ENCODE measurements at regions not wholly inside any gene's neighbourhood (a gene's known extent, or its start where the extent isn't known, plus 50 kb on each side); places are given as distances from the start of the nearest gene placed in this dataset.

DNA sequence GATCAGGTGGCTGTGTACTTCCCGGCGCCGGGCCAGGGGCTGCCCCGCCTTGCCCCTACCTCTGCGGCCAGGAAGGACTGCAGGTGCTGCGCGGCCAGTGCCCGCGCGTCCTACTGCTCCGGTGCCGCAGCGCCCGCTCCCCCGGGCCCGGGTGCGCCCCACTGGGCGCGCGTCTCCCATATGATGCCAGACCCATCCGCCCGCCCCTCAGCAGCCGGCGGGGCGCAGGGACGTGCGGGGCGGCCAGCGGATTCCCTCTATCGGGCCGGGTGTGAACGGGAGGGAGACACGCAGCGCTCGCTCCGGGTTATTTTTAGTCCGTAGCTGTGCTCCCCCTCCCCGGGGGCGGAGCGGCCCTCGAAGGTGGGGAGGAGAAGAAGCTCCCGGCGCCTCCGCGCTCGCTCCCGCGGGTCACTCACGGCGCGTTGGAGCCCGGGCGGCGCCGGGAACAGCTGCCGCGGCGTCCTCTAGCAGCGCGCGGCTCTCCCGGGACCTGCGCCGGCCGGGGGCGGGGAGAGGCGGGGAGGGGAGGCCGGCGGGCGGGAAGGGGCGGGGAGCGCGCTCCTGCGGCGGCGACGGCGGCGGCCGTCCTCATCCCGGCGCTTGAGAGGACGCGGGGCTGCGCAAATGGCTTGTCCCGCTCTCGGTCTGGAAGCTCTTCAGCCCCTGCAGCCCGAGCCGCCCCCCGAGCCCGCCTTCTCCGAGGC is 103.6 kb downstream of the UCHL1 start:
- DNase-seq: peak; percentile 33

DNA sequence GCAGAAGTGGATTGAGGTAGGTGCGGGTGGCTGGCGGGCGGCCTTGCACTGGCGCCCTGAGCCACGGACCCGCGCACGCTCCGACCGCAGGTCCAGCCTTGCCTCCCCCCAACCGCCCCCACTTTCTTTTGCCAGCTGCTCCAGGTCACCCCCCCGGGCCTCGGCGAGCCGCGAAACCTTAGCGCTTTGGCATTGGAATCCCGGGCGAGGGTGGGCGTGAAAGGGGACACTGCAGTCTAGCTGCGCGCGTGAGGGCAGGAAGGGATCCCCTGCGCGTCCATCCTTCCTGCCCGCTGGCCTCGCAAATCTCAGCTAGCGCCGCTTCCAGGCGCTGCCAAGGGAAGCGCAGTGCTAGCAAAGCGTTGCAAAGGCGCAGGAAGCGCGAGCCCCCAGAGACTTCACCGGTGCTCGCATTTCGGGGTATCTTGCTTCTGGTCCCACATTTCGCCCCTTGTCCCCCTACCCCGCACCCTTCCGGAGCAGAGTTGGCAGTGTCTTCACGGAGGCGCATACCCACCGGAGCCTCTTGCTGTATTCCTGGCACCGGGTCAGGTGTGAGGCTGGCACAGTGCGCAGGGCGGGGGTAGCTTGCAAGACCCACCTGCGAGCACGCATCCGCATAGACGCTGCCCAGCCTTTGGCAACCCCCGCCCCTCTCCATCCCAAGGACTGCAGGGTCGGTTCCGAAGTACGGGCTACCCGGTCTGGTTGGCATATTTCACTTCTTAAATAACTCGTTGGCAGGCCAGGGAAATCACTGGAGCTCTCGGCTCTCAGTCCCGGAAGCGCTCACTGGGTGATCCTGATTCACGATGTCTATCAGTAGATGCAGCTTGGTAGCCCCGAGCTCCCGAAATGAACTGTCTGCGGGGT is 104.4 kb downstream of the UCHL1 start:
- no peak for DNase-seq

DNA sequence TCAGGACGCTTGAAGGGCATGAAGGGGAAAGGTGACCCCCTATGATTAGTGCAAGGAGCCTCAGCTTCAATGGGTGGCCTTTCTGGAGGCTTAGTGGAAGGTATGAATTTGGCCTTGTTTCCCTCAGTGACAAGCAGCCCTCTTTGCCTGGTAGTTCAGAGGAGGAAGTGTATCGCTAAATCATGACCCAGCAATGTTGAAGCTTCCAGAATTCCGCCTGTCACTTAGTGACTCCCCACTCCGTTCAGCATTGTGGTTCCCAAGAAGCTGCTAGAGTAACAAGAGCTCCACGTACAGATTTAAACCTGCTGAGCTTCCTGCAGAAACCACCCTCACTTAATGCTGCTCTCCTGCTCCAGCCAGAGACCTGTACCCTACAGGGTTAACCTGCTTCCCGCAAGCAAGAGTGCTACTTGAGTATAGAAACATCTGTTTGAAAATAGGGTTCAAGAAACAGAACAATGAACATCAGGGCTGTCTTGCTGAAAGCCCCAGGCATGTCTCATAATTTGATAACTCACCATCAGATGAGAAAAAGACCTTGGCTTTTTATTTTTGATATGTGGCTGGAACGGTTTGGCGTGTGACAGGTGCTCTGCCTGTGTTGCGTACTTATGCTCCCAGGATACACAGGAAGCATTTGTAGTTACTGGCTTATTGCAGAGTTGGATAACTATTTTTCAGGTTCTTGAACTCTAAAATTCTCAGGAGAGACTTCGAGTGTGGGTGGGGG is 105.2 kb downstream of the UCHL1 start:
- no peak for DNase-seq

DNA sequence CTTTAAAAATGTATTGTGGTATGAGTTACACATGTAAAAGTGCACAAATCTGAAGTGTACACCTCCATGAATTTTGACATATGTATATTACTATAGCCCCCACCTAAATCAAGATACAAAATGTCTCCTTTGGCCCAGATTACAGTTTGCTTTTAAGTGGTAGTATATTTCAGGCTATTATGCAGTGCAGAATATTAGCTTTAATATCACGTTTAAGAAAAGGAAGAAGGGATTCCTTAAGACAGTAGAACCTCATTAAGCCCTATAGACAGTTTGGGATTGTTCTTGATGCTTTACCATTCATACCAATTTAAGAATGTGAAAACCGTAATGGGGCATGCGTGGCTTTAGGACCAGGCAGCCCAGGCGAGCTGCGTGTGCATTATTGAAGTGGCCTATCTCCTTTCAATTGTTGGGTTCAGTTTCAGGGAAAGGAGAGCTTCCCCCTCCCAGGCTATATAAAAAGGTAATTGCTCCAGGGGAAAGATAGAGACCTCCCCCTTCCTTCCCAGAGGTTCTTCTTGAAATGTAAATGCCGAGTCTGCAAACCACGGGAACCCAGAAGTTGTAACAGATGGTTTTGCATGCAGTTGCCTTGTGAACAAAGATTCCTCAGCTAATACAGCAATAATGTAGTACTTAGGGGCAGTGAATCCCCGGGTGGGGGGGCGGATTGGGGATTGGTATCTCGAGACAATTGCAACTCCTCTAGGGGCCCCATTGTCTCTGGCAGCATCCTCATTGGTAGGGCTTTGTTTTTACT is 106.1 kb downstream of the UCHL1 start:
- no peak for DNase-seq

DNA sequence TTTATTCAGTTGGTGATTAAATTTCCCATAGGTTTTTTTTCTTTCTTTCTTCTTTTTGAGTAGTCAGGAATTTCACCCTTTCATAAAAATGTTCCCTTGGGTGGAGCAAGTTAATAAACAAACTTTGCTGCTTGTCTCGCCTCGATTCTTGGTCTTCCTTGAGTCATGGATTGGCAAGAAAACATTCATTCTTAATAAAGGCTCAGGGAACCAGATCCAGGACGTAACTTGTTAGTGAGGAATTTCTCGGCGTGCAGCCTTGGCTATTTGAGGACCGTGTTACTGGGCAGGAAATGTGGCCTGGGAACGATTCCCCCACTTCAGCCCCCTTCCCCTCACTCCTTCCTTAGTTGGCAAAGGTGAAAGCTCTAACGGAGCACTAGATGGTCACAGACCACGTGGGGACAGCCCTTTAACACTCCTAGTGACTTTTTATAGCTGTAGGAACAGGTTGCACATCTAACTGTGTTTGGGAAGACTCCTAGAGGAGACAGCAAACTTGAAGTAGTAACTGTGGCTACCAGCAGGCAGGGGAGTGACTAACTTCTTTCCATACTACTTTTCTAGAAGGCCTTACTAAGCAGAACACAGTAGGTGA is 106.8 kb downstream of the UCHL1 start:
- DNase-seq: peak; percentile 52

DNA sequence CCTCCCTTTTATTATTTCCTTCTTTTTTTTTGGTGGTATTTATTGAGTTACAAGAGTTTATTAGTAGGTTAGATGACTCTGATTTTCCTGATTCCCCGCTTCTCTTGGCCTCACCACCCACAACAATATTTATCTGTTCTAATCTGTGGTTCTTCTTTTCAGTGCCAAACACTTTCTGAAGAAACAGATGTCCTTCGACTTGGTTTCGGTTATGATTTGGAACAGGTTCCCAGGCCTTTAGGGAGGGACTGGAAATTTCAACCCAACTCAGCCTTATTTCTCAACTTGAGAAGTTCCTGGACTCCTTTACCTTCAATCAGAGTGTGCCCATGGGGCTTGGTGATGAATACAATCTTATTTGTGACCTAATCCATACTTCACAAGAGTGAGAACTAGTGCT is 108.1 kb downstream of the UCHL1 start:
- DNase-seq: no peak

DNA sequence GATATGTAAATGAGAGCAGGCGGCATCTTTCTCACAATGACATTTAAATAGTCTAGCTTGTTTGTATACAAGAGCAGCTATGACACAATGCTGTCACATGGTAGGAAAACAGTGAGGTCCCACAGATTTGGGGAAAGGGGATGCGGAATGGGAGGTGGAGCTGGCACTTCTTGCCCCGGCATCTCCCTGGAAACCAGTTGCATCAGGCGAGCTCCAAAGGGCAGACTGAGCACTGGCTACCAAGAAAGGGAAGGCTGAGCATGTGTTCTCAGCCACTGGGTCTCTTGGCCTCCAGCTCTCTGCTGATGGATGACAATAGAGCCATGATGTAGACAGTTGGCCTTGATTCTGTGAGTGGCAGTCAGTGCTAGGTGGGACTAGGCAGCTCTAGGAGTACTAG is 109.0 kb downstream of the UCHL1 start:
- no peak for DNase-seq

DNA sequence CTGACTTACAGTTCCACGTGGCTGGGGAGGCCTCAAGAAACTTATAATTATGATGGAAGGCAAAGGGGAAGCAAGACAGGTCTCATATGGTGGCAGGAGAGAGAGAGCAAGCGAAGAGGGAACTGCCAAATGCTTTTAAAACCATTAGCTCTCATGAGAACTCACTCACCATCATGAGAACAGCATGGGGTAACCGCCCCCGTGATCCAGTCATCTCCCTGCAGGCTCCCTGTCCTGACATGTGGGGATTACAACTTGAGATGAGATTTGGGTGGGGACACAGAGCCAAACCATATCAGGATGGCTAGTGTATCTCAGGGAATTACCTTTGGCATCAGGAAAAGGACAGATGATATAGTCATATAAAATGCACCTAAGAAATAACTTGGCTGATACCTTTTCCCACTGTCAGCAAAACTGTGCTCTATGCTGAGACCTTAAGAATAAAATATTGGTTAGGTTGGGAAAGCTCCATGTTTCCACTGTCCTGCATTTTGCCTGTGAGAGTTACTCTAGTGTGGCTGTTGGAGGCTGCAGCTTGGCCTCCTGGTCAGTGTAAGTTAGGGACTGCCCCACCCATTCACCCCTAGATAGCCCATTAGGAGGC is 110.3 kb downstream of the UCHL1 start:
- no peak for DNase-seq

DNA sequence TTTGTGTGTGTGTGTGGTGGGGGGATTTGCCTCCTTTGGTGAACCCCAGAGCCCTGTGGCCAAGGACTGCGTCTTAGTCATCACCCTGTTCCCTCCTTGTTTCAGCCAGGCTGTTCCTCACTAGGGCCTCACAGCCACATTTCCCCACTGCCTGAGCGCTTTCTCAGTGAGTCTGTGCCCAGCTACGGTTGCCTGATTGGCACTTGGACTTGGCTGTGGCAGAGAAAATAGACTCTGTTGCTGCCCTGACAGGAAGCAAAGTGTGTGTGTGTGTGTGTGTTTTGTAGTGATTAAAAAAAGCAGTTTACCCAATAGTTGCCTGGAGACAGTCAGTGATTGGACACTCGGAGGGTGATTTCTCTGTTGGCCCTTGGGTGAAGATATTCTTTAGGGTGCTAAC is 113.0 kb downstream of the UCHL1 start:
- DNase-seq: no peak

DNA sequence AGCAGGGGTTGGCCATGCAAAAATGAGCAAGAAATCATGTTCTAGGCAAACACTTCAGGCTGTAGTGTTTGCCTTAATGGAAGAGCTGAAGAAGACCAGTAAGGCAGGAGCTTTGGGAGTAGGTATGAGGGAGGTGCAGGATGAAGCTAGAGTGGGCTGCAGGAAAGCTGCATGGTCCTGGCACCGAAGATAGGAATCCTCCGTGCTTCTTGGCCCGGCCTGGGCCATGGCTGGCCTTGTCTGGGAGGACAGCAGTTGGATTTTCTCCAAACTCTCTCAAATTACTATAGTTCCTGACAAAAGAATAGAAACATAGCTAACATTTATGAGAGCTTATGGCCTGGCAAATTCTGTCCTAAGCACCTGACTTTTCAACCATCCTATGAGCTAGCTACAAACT is 116.5 kb downstream of the UCHL1 start:
- DNase-seq: no peak

DNA sequence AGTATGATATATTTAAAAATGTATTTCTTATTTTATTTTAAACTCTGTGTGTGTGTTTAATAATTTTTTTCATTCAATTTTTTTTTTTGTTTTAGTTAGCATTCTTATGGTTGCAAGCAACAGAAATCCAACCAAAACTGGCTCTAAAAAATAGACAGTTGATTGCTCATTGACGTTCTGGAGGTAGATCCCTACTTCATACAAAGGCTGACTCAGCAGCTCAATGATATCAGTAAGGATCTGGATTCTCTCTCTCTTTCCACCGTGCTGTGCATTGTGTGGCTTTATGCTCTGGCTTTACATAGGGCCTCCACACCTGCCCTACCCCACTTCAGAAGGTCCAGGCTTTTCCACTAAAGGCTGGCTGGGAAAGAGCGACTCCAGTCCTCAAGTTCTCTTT is 117.8 kb downstream of the UCHL1 start:
- no peak for DNase-seq

DNA sequence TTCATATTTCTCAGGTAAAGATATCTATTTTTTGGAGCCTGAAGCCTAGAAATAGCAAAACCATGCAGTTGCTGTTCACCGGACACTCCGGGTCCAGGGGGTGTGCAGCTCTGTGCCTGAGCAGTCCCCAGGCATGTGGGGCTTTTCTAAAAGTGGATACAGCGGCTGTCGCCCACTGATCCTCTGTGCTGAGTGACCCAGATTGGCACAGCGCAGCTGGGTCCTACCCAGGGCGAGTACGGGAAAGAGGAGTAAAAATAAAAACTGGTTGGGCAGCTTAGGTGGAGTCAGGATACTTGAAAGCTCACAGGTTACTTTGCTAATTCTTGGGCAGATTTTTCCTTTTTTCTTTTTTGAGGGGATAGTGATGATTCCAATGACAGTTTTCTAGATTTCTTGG is 118.8 kb downstream of the UCHL1 start:
- no peak for DNase-seq

DNA sequence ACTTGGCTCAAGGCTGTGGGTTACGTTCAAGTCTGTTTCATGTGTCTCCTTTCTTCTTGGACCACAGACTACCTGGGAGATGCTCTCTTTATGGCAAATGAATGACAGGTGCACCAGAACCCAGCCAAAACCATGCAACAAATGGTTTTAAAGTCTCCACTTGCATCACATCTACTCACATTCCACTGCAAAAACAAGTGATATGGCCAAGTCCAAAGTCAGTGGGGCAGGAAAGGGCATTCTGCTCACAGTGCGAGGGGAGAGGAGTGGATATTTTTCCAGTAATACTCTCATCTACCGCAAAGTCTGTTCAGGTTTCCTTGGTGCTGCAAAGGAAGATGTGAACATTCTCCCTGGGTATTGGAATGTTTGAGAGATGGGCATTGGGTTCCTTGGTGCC is 120.5 kb downstream of the UCHL1 start:
- DNase-seq: no peak

DNA sequence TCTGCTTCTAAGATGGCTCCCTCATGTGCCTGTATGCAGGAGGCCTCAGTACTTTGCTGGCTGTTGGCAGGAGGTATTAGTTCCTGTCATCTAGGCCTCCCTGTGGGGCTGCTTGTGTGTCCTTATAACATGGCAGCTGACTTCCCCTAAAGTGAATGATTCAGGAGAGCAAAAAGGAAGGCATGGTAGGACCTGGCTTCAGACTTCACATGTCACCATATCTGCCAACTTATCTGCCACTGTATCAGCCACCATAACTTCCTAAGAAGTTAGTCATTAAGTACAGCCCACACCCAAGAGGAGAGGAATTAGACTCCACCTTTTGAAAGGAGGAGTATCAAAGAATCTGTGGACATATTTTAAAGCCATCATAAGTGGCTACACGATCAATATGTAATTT is 122.5 kb downstream of the UCHL1 start:
- no peak for DNase-seq

DNA sequence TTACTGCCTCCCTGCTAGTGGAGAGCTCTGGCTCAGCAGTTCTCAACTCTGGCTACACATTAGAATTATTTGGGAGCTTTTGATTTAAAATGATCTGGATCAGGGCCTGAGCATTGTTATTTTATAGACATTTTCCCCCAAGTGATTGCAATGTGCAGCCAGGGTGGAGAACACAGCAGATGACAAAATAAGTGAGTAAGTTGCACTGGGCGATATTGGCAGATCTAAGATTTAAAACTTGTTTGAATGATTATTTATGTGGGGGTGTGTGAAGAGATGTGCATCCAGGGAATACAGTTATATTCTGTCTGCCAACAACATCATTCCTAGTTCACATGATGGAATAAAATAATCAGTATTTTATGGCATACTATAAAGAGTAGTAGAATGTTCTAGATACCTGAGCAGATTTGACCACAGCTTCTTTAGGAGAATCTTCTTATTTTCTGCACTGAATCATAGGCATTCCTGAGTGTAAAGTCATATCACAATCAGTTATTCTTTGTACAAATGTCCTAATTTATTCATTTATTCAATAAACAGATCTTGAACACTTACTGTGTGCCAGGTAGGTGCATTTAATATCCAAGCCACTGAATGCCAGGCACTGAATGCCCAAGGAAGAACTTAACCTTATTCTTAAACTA is 123.9 kb downstream of the UCHL1 start:
- DNase-seq: no peak

DNA sequence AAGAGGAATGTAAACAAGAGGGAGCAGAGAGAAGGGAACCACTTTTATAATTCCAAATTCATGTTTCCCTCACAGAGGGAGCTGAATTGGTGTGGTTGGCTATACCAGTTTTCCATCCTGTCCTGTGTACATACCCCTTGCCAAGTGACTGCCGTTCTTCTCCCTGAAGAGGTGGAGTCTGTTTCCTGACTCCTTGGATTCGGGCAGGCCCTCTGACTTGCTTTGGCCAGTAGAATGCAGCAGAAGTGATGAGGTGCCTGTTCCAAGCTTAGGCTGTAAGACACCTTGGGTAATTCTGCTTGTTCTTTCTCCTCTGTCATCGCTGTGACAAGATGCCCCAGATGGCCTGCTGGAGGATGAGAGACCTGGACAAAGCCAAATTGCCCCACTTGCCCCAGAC is 124.7 kb downstream of the UCHL1 start:
- DNase-seq: no peak

DNA sequence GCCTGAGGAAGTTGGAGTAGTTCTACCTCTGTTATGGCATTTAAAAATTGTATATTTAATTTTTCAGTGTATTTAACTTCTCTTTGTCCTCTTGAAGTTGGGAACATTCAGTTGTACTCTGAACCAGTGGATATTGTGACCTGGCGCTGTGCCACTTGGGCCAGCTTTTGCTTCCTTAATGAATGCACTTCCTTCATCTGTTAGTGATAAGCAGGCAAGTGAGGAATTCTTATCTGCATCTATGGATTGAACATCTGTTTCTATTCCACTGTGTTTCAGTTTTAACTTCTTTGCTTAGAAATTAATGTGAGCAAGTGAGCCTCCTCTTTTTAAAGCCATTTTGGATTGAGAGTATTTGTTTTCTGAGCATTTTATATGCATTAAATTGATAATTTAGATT is 128.3 kb downstream of the UCHL1 start:
- no peak for DNase-seq

DNA sequence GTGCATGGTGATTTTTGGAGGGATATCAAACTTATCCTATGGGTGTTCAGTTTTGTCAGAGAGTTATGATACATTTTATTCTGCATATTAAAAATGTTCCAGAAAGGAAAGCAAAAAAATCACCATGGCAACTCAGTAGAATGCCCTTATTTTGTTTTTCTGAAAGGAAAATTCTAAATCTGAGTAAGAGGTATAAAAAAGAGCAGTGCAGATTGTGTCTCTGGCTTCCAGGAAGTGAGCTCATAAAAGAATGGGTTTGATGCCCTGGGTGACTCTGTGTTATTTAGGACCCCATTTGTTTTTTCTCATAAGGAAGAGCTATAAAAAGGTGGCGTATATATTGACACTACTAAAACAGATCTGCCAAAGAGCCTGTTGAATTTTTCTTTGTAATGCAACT is 128.8 kb downstream of the UCHL1 start:
- DNase-seq: no peak

DNA sequence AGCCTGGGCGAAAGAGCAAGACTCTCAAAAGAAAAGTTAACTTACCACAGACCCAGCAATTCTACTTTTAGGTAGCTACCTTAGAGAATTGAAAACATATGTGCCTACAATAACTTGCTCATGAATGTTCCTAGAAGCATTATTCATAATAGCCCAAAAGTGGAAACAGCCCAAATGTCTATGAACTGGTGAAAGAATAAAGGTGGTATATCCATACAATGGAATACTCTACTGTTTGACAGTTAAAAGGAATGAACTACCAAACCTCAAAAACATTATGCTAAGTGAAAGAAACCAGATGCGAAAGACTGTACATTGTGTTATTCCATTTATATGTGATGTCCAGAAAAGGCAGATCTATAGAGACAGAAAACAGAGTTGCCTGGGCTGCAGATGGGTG is 131.4 kb downstream of the UCHL1 start:
- no peak for DNase-seq

DNA sequence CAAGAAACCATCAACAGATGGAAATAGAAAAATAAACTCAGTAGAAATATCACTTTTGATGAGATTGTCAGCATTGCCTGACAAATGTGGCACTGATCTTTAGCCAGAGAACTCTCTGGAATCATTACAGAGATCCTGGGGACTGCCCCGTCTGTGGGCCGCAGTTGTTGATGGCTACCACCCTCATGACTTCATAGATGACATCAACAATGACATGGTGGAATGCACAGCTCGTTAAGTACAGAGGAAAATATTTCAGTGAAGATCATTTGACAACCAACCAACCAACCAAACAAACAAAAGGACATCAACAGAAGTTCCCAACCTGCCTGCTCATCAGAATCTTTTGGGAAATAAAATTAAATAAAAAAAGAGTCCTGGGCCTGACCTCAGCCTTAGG is 132.6 kb downstream of the UCHL1 start:
- DNase-seq: no peak

DNA sequence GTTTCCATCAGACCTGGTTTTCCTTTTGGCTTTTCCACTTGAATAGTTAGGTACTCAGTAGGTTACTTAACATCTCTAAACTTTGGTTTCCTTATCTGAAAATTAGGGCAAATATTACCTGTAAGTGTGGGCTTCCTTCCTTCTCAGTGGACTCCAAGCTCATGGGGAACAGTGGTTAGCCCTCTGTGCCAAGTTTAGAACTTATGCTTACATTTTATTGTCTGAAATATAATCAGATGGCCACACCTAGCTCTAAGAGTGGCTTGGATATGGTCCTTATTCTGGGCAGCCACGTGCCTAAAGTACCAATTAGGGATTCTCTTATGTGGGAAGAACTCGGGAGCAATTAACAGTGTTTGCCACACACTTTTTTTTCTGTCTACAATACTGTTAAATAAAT is 133.9 kb downstream of the UCHL1 start:
- DNase-seq: no peak

DNA sequence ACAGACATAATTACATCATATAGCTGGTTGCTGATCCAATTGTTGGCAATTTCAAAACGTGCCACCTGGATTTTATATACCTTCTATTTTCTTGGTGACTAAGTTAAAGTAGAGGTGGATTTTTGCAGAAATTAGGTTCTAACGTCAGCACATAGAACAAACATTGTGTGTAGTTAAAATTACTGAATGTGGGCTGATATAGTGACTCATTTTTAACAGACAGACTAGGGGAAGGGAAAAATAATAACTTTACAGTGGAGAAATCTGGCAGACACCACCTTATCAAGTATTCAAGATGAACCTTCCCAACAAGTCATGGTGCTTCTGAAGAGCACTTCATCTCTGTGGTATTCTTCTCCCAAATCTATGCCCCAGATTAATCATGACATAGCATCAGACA is 134.5 kb downstream of the UCHL1 start:
- no peak for DNase-seq

Data from fibroblast of upper back skin (primary cell).